Fibroblast of lung (primary cell): ENCODE measurements at regions not wholly inside any gene's neighbourhood (a gene's known extent, or its start where the extent isn't known, plus 50 kb on each side); places are given as distances from the start of the nearest gene placed in this dataset.

Experiments used
- CTCF ChIP-seq, 2 donors: IDR thresholded peaks in 1 of 2; conservative IDR thresholded peaks in 1 of 2; 1 replicate in 1 of 2; 2 replicates in 1 of 2; pipeline ENCODE4 v1.5.1; 2011 to 2012; ENCODE audit warnings: low read length in 2 of 2, control low read depth in 1 of 2, inconsistent platforms in 1 of 2, low read depth in 1 of 2, mild to moderate bottlenecking in 1 of 2
- EZH2 ChIP-seq: IDR thresholded peaks from 2 replicates; pipeline ENCODE4 v1.5.1; 2012; ENCODE audit warnings: low read length, control low read depth, mild to moderate bottlenecking; ENCODE audit errors: missing control alignments

DNA sequence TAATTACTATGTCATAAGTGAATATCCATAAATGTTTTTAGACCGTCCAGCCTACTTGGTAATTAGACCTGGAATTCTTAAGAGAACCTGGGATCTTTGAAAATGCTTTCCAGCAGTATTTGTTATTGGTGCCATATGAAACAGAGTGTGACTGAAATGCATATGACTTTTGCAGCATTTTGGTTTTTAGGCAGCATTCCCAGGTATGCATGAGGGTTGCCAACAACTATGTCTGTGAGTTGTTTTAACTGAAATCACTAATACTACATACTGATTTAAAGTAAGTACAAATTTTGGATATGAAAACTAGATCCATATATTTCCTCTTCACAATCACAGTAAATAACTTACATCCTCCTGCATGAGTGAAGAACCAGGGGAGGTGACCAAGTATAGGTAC lies 437.7 kb upstream of the FAR2 start:
- TF ChIP-seq EZH2, result no peak
- TF ChIP-seq CTCF (conservative IDR thresholded peaks at IDR 0.05 in 1 of 2, IDR thresholded peaks at IDR 0.05 in 1 of 2; ENCODE audit: low read depth in 1 of 2, low read length in 2 of 2), result no peak
